GM23338 (cell line): ENCODE measurements at regions not wholly inside any gene's neighbourhood (a gene's known extent, or its start where the extent isn't known, plus 50 kb on each side); places are given as distances from the start of the nearest gene placed in this dataset.

Experiments
- ATAC-seq: fragments of 200-7000 bp; cut with Tn5 transposase; 3 replicates; pipeline ENCODE4 v1.9.1; 2020
- DNase-seq: peaks from one replicate; pipeline ENCODE4 v3.0.0-alpha.2; 2015; ENCODE audit warnings: low spot score
- H2AFZ ChIP-seq: fragments of 200-600 bp; sonication (generic); 2 replicates; pipeline ENCODE4 v1.8.0; 2016; ENCODE audit warnings: antibody characterized with exemption, mild to moderate bottlenecking, moderate library complexity
- H3F3A ChIP-seq: fragments of 200-600 bp; sonication (generic); replicated peaks from 2 replicates; pipeline ENCODE4 v1.8.0; 2017; ENCODE audit warnings: antibody characterized with exemption, mixed run types, low read depth
- H3K27ac ChIP-seq: fragments of 200-600 bp; sonication (generic); 2 replicates; pipeline ENCODE4 v1.6.1; 2016; ENCODE audit warnings: low read depth
- H3K27me3 ChIP-seq: fragments of 200-600 bp; sonication (generic); 2 replicates; pipeline ENCODE4 v1.8.0; 2016; ENCODE audit warnings: mild to moderate bottlenecking, mixed run types, moderate library complexity; ENCODE audit not compliant: insufficient read depth
- H3K36me3 ChIP-seq: fragments of 200-600 bp; sonication (generic); 2 replicates; pipeline ENCODE4 v1.8.0; 2016; ENCODE audit warnings: mild to moderate bottlenecking; ENCODE audit not compliant: insufficient read depth
- H3K4me1 ChIP-seq: fragments of 200-600 bp; sonication (generic); 2 replicates; pipeline ENCODE4 v1.8.0; 2016; ENCODE audit warnings: mild to moderate bottlenecking, moderate library complexity; ENCODE audit not compliant: insufficient read depth
- H3K4me2 ChIP-seq: fragments of 200-600 bp; sonication (generic); 2 replicates; pipeline ENCODE4 v1.7.1; 2017; ENCODE audit warnings: mixed run types
- H3K4me3 ChIP-seq: fragments of 200-600 bp; sonication (generic); 2 replicates; pipeline ENCODE4 v1.6.1; 2016; ENCODE audit warnings: mixed run types
- H3K79me2 ChIP-seq: fragments of 200-600 bp; sonication (generic); replicated peaks from 2 replicates; pipeline ENCODE4 v1.8.0; 2017; ENCODE audit warnings: mild to moderate bottlenecking; ENCODE audit not compliant: insufficient read depth
- H3K9me2 ChIP-seq: fragments of 200-600 bp; sonication (generic); 2 replicates; pipeline ENCODE4 v1.8.0; 2017; ENCODE audit not compliant: insufficient read depth
- H4K20me1 ChIP-seq: fragments of 200-600 bp; sonication (generic); replicated peaks from 2 replicates; pipeline ENCODE4 v1.8.0; 2017; ENCODE audit warnings: mild to moderate bottlenecking; ENCODE audit not compliant: insufficient read depth
- H3K27ac Mint-ChIP-seq: 2 replicates; pipeline ENCODE4 v1.8.0; 2020; ENCODE audit warnings: inconsistent platforms, mild to moderate bottlenecking, moderate library complexity, mixed read lengths
- H3K27me3 Mint-ChIP-seq: 3 replicates; pipeline ENCODE4 v1.8.0; 2022; ENCODE audit warnings: low read depth, mild to moderate bottlenecking, moderate library complexity, mixed read lengths, inconsistent platforms; ENCODE audit not compliant: insufficient read depth, poor library complexity
- H3K36me3 Mint-ChIP-seq: 3 replicates; pipeline ENCODE4 v1.8.0; 2021; ENCODE audit warnings: low read depth, mild to moderate bottlenecking, inconsistent platforms, moderate library complexity, mixed read lengths
- H3K4me1 Mint-ChIP-seq: 3 replicates; pipeline ENCODE4 v1.8.0; 2020; ENCODE audit warnings: mild to moderate bottlenecking, inconsistent platforms, mixed read lengths
- H3K4me3 Mint-ChIP-seq: 3 replicates; pipeline ENCODE4 v1.8.0; 2021; ENCODE audit warnings: moderate library complexity, mild to moderate bottlenecking, inconsistent platforms, mixed read lengths
- H3K9me3 Mint-ChIP-seq: 3 replicates; pipeline ENCODE4 v1.8.0; 2020; ENCODE audit warnings: moderate library complexity, mild to moderate bottlenecking, inconsistent platforms, mixed read lengths
- CREB1 ChIP-seq: fragments of 250-450 bp; sonication (Bioruptor Pico); IDR thresholded peaks from 2 replicates; pipeline ENCODE4 v1.5.0; 2020; ENCODE audit warnings: low read depth, mild to moderate bottlenecking, moderate library complexity
- EZH2 ChIP-seq: fragments of 200-600 bp; sonication (generic); IDR thresholded peaks from one replicate; pipeline ENCODE4 v1.8.0; 2017; ENCODE audit warnings: antibody characterized with exemption, mild to moderate bottlenecking, low read depth; ENCODE audit not compliant: unreplicated experiment
- EZH2phosphoT487 ChIP-seq: fragments of 200-600 bp; sonication (generic); IDR thresholded peaks from one replicate; pipeline ENCODE4 v1.8.1; 2018; ENCODE audit warnings: antibody characterized with exemption; ENCODE audit not compliant: unreplicated experiment
- JUNB ChIP-seq: IDR thresholded peaks from one replicate; pipeline ENCODE4 v1.6.1; 2016; ENCODE audit warnings: antibody characterized with exemption; ENCODE audit not compliant: unreplicated experiment
- NANOG ChIP-seq: IDR thresholded peaks from 2 replicates; pipeline ENCODE4 v1.6.1; 2016; ENCODE audit warnings: antibody characterized with exemption, borderline replicate concordance
- POLR2AphosphoS5 ChIP-seq: IDR thresholded peaks from 2 replicates; pipeline ENCODE4 v1.6.1; 2016; ENCODE audit warnings: antibody characterized with exemption, low read depth
- REST ChIP-seq: IDR thresholded peaks from one replicate; pipeline ENCODE4 v1.6.1; 2018; ENCODE audit warnings: antibody characterized with exemption; ENCODE audit not compliant: unreplicated experiment
- STAT1 ChIP-seq: IDR thresholded peaks from one replicate; pipeline ENCODE4 v1.6.1; 2016; ENCODE audit warnings: antibody characterized with exemption; ENCODE audit not compliant: unreplicated experiment
- ZNF114 ChIP-seq: fragments of 250-450 bp; sonication (Bioruptor Pico); IDR thresholded peaks from 2 replicates; pipeline ENCODE4 v1.5.0; 2020; ENCODE audit warnings: mild to moderate bottlenecking, moderate library complexity
- ZNF331 ChIP-seq: fragments of 250-450 bp; sonication (Bioruptor Pico); IDR thresholded peaks from 2 replicates; pipeline ENCODE4 v1.5.0; 2020; ENCODE audit warnings: low read depth, mild to moderate bottlenecking, moderate library complexity
- TF ChIP-seq, protein P1 (sequence below), 2 experiments: fragments of 200-600 bp in 1 of 2; sonication (generic) in 1 of 2; conservative IDR thresholded peaks; 2 replicates each; pipeline versions ENCODE4 v1.5.1 to v1.6.1; 2016 to 2017; ENCODE audit warnings: antibody characterized with exemption in 2 of 2, low read depth in 2 of 2, mild to moderate bottlenecking in 2 of 2, moderate library complexity in 1 of 2
- TF ChIP-seq, protein P2 (sequence below): fragments of 250-450 bp; sonication (Bioruptor Pico); IDR thresholded peaks from 2 replicates; pipeline ENCODE4 v1.5.0; 2020; ENCODE audit warnings: mild to moderate bottlenecking, moderate library complexity
- TF ChIP-seq, protein P3 (sequence below): IDR thresholded peaks from 2 replicates; pipeline ENCODE4 v1.6.1; 2016; ENCODE audit warnings: antibody characterized with exemption

- no peaks in the 10 kb centered on the region for H3K4me1 Mint-ChIP-seq
- Histone ChIP-seq H3F3A (no peaks in the 10 kb centered on the region), H3K36me3 (no peaks in the 10 kb centered on the region), H3K79me2 (no peaks in the 10 kb centered on the region), H3K4me1 (no peaks in the 10 kb centered on the region), H3K4me2 (no peak overlapping the region), H3K27me3 (no peaks in the 10 kb centered on the region), H4K20me1 (no peaks in the 10 kb centered on the region), H3K9me2 (0 out of 2 replicates have a peak, but pooled peaks cover 3% of the 10 kb centered on the region), H3K4me3 (no peak overlapping the region), H3K27ac (no peak overlapping the region), H2AFZ (no peak overlapping the region)
- H3K27me3 Mint-ChIP-seq = peaks cover 1% of the 10 kb centered on the region
- no peaks in the 10 kb centered on the region for H3K36me3 Mint-ChIP-seq
- H3K9me3 Mint-ChIP-seq = peaks cover 2% of the 10 kb centered on the region; the same call in 1 of the 3 replicates
- no peak overlapping the region for H3K4me3 Mint-ChIP-seq
- no peak for ATAC-seq
- TF ChIP-seq JUNB = no peak
- no peak for TF ChIP-seq EZH2phosphoT487
- TF ChIP-seq, protein P1, sequence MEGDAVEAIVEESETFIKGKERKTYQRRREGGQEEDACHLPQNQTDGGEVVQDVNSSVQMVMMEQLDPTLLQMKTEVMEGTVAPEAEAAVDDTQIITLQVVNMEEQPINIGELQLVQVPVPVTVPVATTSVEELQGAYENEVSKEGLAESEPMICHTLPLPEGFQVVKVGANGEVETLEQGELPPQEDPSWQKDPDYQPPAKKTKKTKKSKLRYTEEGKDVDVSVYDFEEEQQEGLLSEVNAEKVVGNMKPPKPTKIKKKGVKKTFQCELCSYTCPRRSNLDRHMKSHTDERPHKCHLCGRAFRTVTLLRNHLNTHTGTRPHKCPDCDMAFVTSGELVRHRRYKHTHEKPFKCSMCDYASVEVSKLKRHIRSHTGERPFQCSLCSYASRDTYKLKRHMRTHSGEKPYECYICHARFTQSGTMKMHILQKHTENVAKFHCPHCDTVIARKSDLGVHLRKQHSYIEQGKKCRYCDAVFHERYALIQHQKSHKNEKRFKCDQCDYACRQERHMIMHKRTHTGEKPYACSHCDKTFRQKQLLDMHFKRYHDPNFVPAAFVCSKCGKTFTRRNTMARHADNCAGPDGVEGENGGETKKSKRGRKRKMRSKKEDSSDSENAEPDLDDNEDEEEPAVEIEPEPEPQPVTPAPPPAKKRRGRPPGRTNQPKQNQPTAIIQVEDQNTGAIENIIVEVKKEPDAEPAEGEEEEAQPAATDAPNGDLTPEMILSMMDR (conservative IDR thresholded peaks at IDR 0.05; ENCODE audit: low read depth in 2 of 2) = no peak
- TF ChIP-seq POLR2AphosphoS5 = no peak
- no peak for TF ChIP-seq NANOG
- TF ChIP-seq REST = no peak
- TF ChIP-seq, protein P2, sequence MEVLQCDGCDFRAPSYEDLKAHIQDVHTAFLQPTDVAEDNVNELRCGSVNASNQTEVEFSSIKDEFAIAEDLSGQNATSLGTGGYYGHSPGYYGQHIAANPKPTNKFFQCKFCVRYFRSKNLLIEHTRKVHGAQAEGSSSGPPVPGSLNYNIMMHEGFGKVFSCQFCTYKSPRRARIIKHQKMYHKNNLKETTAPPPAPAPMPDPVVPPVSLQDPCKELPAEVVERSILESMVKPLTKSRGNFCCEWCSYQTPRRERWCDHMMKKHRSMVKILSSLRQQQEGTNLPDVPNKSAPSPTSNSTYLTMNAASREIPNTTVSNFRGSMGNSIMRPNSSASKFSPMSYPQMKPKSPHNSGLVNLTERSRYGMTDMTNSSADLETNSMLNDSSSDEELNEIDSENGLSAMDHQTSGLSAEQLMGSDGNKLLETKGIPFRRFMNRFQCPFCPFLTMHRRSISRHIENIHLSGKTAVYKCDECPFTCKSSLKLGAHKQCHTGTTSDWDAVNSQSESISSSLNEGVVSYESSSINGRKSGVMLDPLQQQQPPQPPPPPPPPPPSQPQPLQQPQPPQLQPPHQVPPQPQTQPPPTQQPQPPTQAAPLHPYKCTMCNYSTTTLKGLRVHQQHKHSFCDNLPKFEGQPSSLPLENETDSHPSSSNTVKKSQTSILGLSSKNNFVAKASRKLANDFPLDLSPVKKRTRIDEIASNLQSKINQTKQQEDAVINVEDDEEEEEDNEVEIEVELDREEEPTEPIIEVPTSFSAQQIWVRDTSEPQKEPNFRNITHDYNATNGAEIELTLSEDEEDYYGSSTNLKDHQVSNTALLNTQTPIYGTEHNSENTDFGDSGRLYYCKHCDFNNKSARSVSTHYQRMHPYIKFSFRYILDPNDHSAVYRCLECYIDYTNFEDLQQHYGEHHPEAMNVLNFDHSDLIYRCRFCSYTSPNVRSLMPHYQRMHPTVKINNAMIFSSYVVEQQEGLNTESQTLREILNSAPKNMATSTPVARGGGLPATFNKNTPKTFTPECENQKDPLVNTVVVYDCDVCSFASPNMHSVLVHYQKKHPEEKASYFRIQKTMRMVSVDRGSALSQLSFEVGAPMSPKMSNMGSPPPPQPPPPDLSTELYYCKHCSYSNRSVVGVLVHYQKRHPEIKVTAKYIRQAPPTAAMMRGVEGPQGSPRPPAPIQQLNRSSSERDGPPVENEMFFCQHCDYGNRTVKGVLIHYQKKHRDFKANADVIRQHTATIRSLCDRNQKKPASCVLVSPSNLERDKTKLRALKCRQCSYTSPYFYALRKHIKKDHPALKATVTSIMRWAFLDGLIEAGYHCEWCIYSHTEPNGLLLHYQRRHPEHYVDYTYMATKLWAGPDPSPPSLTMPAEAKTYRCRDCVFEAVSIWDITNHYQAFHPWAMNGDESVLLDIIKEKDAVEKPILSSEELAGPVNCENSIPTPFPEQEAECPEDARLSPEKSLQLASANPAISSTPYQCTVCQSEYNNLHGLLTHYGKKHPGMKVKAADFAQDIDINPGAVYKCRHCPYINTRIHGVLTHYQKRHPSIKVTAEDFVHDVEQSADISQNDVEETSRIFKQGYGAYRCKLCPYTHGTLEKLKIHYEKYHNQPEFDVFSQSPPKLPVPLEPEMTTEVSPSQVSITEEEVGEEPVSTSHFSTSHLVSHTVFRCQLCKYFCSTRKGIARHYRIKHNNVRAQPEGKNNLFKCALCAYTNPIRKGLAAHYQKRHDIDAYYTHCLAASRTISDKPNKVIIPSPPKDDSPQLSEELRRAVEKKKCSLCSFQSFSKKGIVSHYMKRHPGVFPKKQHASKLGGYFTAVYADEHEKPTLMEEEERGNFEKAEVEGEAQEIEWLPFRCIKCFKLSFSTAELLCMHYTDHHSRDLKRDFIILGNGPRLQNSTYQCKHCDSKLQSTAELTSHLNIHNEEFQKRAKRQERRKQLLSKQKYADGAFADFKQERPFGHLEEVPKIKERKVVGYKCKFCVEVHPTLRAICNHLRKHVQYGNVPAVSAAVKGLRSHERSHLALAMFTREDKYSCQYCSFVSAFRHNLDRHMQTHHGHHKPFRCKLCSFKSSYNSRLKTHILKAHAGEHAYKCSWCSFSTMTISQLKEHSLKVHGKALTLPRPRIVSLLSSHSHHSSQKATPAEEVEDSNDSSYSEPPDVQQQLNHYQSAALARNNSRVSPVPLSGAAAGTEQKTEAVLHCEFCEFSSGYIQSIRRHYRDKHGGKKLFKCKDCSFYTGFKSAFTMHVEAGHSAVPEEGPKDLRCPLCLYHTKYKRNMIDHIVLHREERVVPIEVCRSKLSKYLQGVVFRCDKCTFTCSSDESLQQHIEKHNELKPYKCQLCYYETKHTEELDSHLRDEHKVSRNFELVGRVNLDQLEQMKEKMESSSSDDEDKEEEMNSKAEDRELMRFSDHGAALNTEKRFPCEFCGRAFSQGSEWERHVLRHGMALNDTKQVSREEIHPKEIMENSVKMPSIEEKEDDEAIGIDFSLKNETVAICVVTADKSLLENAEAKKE = no peak
- no peak for TF ChIP-seq CREB1 (CRISPR knock-in tag)
- no peak for TF ChIP-seq ZNF114 (CRISPR knock-in tag)
- TF ChIP-seq STAT1 = no peak
- TF ChIP-seq, protein P3, sequence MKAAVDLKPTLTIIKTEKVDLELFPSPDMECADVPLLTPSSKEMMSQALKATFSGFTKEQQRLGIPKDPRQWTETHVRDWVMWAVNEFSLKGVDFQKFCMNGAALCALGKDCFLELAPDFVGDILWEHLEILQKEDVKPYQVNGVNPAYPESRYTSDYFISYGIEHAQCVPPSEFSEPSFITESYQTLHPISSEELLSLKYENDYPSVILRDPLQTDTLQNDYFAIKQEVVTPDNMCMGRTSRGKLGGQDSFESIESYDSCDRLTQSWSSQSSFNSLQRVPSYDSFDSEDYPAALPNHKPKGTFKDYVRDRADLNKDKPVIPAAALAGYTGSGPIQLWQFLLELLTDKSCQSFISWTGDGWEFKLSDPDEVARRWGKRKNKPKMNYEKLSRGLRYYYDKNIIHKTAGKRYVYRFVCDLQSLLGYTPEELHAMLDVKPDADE = no peak
- TF ChIP-seq ZNF331 (CRISPR knock-in tag) = no peak
- TF ChIP-seq EZH2 = no peak
- DNase-seq = no peak
- H3K27ac Mint-ChIP-seq = no peak overlapping the region
These were observed 117.9 kb upstream of the GRIA1 start for GRCh38 chr5:153372425-153373129.
